ENCODE measurements at regions not wholly inside any gene's neighbourhood (a gene's known extent, or its start where the extent isn't known, plus 50 kb on each side); places are given as distances from the start of the nearest gene placed in this dataset.

DNA sequence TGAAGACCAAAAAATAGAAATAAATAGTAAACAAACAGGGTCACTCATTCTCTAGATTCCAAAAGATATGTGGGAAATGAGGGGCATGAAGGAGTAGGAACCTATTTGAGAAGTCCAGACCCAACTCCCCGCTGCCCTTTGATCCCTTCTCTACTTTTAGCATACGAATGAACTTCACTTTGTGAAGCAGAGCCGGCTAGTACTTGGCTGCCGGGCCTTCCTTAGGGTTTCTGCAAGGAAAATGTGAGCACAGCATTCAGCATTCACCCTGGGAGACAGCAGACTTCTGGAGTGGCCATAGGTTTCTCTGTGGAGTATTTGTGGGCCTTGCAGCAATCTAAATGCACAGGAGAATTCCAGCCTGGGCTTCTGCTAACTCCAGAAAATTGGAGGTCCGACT is 76.3 kb upstream of the PRKAR2B start:
- H3K9me2 ChIP-seq (replicated peaks; ENCODE audit: insufficient read depth, low read length): no peaks in the 10 kb centered on the region
- no peaks in the 10 kb centered on the region for H3F3A ChIP-seq (ENCODE audit: insufficient read depth, low read length)
- TF ChIP-seq EZH2 (optimal IDR thresholded peaks at IDR 0.05; ENCODE audit: low read depth, low read length) (no peak), EZH2phosphoT487 (IDR thresholded peaks at IDR 0.05; ENCODE audit: low read length) (no peak)
- TF ChIP-seq, protein P1, sequence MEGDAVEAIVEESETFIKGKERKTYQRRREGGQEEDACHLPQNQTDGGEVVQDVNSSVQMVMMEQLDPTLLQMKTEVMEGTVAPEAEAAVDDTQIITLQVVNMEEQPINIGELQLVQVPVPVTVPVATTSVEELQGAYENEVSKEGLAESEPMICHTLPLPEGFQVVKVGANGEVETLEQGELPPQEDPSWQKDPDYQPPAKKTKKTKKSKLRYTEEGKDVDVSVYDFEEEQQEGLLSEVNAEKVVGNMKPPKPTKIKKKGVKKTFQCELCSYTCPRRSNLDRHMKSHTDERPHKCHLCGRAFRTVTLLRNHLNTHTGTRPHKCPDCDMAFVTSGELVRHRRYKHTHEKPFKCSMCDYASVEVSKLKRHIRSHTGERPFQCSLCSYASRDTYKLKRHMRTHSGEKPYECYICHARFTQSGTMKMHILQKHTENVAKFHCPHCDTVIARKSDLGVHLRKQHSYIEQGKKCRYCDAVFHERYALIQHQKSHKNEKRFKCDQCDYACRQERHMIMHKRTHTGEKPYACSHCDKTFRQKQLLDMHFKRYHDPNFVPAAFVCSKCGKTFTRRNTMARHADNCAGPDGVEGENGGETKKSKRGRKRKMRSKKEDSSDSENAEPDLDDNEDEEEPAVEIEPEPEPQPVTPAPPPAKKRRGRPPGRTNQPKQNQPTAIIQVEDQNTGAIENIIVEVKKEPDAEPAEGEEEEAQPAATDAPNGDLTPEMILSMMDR (IDR thresholded peaks at IDR 0.05; ENCODE audit: low read length): no peak
- no peak overlapping the region for H3K9ac ChIP-seq (ENCODE audit: low read length)
- H3K27ac ChIP-seq (ENCODE audit: low read length): no peak overlapping the region
- H3K27me3 ChIP-seq (replicated peaks; ENCODE audit: insufficient read depth, low read length): no peaks in the 10 kb centered on the region
- no peak for DNase-seq
- H3K79me2 ChIP-seq (ENCODE audit: low read length): no peaks in the 10 kb centered on the region
- no peaks in the 10 kb centered on the region for H3K36me3 ChIP-seq (replicated peaks; ENCODE audit: insufficient read depth, low read length)
- no peaks in the 10 kb centered on the region for H4K20me1 ChIP-seq (ENCODE audit: insufficient read depth, low read length)
- H3K4me1 ChIP-seq (ENCODE audit: low read length): no peaks in the 10 kb centered on the region
- no peaks in the 10 kb centered on the region for H3K9me3 ChIP-seq (replicated peaks; ENCODE audit: insufficient read depth, low read length)
- no peak overlapping the region for H2AFZ ChIP-seq (ENCODE audit: low read length)
- no peak overlapping the region for H3K4me3 ChIP-seq (ENCODE audit: low read length)
- no peak overlapping the region for H3K4me2 ChIP-seq (ENCODE audit: low read depth, low read length)

DNA sequence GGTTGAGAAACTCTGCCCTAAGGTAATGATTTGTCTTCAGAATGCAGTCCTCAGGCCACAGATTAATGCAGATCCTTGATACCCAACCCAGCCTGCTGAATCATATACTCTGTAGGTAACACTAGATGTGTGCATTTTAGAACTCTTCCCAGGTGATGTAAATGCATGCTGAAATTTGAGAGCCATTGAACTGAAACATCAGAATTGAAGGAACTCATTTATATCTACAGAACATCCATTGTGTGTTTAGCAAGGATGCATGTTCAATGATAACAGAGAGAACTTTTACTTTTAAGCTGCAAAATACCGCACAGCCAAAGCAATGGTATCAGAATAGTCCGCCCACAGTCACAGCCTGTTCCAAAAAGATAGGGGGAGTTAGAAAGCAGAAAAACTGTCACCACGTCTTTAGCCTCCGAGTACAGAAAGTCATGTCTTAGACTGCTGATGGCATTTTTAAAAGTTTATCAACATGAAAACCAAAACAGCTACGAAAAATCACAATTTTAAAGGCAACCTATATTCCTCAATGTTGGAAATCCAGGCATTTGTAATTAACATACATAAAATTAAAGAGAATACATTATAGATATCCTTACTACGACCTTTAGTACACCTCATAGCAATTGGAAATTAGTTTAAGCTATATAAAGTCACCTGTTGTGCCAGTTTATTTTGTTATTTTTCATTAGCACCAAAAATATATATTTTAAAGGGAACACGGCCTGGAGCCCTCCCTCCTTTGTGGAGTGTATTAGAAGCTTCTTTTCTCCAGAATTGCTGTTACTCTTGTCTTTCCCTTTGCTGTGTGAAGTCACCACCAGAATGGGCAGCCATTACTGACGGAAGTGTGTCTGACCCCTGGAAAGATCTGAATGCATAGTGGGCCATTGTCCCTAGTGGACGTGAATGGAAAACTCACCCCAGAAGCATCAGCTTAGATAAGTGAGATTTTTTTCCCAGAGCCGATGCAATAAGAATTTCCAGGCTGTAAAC is 65.8 kb upstream of the PRKAR2B start:
- Histone ChIP-seq H3K4me3 (ENCODE audit: low read length) (no peak overlapping the region), H2AFZ (ENCODE audit: low read length) (no peak overlapping the region), H3K79me2 (ENCODE audit: low read length) (no peaks in the 10 kb centered on the region), H3F3A (ENCODE audit: insufficient read depth, low read length) (no peaks in the 10 kb centered on the region), H3K36me3 (replicated peaks; ENCODE audit: insufficient read depth, low read length) (no peaks in the 10 kb centered on the region), H3K27me3 (replicated peaks; ENCODE audit: insufficient read depth, low read length) (no peaks in the 10 kb centered on the region), H3K9me2 (replicated peaks; ENCODE audit: insufficient read depth, low read length) (no peaks in the 10 kb centered on the region), H4K20me1 (ENCODE audit: insufficient read depth, low read length) (no peaks in the 10 kb centered on the region), H3K27ac (ENCODE audit: low read length) (no peak overlapping the region), H3K4me2 (ENCODE audit: low read depth, low read length) (no peak overlapping the region), H3K9ac (ENCODE audit: low read length) (no peak overlapping the region), H3K9me3 (replicated peaks; ENCODE audit: insufficient read depth, low read length) (no peaks in the 10 kb centered on the region), H3K4me1 (ENCODE audit: low read length) (no peaks in the 10 kb centered on the region)
- DNase-seq: no peak
- TF ChIP-seq, protein P1 (IDR thresholded peaks at IDR 0.05; ENCODE audit: low read length): no peak; the same call in 1 of the 2 replicates
- TF ChIP-seq EZH2 (optimal IDR thresholded peaks at IDR 0.05; ENCODE audit: low read depth, low read length) (no peak), EZH2phosphoT487 (IDR thresholded peaks at IDR 0.05; ENCODE audit: low read length) (no peak)

DNA sequence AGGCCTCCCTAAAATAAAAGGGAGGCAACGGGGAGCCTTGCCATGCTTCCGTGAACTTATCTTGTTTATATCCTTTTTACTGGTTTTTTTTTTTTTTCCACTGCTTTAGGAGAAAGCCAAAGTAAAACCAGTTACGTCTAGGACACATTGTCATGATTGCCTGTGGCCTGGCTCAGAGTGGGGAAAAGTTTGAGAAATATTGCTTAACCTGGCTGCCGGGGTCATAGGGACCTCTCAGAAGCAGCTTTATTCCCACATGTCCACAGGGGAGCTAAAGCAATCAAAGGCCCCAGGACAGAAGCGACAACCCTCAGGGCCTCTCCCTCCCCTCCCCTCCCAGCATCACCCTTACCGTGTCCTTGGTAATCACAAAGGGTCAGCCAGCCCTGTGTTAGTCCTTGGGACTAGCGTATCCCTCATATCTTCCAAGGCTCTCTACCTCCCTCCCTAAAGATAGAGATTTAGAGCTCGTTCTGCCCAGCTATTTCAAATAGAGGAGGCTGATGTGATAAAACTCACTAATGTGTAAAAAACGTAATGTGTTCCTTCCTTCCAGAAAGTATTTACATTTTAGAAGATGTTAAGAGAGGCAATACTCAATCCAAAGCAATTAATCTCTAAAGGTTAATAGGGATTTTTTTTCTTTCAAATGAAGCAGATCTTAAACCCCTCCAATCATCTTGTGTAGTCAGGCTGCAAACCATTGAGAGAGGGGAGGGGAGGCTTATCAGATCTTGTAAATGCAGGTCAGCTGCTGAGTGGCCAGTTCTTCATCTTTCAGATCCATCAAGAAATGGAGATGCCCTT is 64.8 kb upstream of the PRKAR2B start:
- no peaks in the 10 kb centered on the region for H3K27me3 ChIP-seq (replicated peaks; ENCODE audit: insufficient read depth, low read length)
- no peak overlapping the region for H3K27ac ChIP-seq (ENCODE audit: low read length)
- DNase-seq: no peak
- H3K4me1 ChIP-seq (ENCODE audit: low read length): no peaks in the 10 kb centered on the region
- no peaks in the 10 kb centered on the region for H4K20me1 ChIP-seq (ENCODE audit: insufficient read depth, low read length)
- TF ChIP-seq, protein P1 (IDR thresholded peaks at IDR 0.05; ENCODE audit: low read length): no peak
- TF ChIP-seq EZH2phosphoT487 (IDR thresholded peaks at IDR 0.05; ENCODE audit: low read length) (no peak), EZH2 (optimal IDR thresholded peaks at IDR 0.05; ENCODE audit: low read depth, low read length) (no peak)
- no peaks in the 10 kb centered on the region for H3F3A ChIP-seq (ENCODE audit: insufficient read depth, low read length)
- no peak overlapping the region for H3K4me2 ChIP-seq (ENCODE audit: low read depth, low read length)
- H3K36me3 ChIP-seq (replicated peaks; ENCODE audit: insufficient read depth, low read length): no peaks in the 10 kb centered on the region
- H3K4me3 ChIP-seq (ENCODE audit: low read length): no peak overlapping the region
- no peak overlapping the region for H3K9ac ChIP-seq (ENCODE audit: low read length)
- no peak overlapping the region for H2AFZ ChIP-seq (ENCODE audit: low read length)
- H3K9me3 ChIP-seq (replicated peaks; ENCODE audit: insufficient read depth, low read length): no peaks in the 10 kb centered on the region
- H3K9me2 ChIP-seq (replicated peaks; ENCODE audit: insufficient read depth, low read length): no peaks in the 10 kb centered on the region
- no peaks in the 10 kb centered on the region for H3K79me2 ChIP-seq (ENCODE audit: low read length)

All from MM.1S (cell line).